BJ (cell line): ENCODE measurements at regions not wholly inside any gene's neighbourhood (a gene's known extent, or its start where the extent isn't known, plus 50 kb on each side); places are given as distances from the start of the nearest gene placed in this dataset.

Experiments used
- CTCF ChIA-PET: fragments of 350-600 bp; formaldehyde crosslinking; extraction: SDS; loops from one replicate; lab custom pipeline; 2021; ENCODE audit warnings: antibody characterized with exemption, inconsistent platforms; lab: Yijun Ruan, JAX
- POLR2A ChIA-PET: fragments of 300-600 bp; sonication (Branson Sonifier 250); formaldehyde crosslinking; extraction: SDS; loops from one replicate; lab custom pipeline; 2021; ENCODE audit warnings: antibody characterized with exemption; lab: Charles Lee
- DNase-seq: peaks from one replicate; pipeline ENCODE4 v3.0.0-alpha.2; 2011; ENCODE audit warnings: low read depth
- H3K27me3 ChIP-seq: 2 replicates; pipeline ENCODE4 v1.6.0; 2011; ENCODE audit warnings: low read length; ENCODE audit not compliant: control insufficient read depth, insufficient read depth
- H3K36me3 ChIP-seq: 2 replicates; pipeline ENCODE4 v1.5.1; 2011; ENCODE audit warnings: low read length; ENCODE audit not compliant: control insufficient read depth, insufficient read depth
- H3K4me3 ChIP-seq: 2 replicates; pipeline ENCODE4 v1.5.1; 2011; ENCODE audit warnings: low read depth, mild to moderate bottlenecking, control low read depth, low read length
- TF ChIP-seq, protein P1 (sequence below): IDR thresholded peaks from 2 replicates; pipeline ENCODE4 v1.5.1; 2011; ENCODE audit warnings: low read depth, mild to moderate bottlenecking, control low read depth, inconsistent platforms, low read length, moderate library complexity; ENCODE audit not compliant: insufficient read depth

DNA sequence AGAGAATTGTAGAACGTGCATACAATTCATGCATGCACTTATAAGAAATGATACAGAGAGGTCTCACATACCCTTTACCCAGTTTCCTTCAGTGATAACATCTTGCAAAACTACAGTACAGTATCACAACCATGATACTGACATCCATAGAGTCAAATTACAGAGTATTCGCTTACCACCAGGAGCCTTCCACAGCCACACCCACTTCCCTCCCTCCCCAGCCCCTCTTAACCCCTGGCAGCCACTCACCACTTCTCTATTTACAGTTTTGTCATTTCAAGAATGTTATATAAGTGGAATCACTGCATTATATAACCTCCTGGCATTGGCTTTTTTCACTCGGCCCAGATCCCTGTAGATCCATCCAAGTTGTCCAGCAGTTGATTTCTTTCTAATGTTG is 143.8 kb downstream of the ZNF248 start:
- CTCF ChIA-PET, result no interaction called here
- no peak overlapping the region for H3K4me3 ChIP-seq
- POLR2A ChIA-PET, result no interaction called here
- DNase-seq, result no peak
- no peaks in the 10 kb centered on the region for H3K27me3 ChIP-seq
- TF ChIP-seq, protein P1, sequence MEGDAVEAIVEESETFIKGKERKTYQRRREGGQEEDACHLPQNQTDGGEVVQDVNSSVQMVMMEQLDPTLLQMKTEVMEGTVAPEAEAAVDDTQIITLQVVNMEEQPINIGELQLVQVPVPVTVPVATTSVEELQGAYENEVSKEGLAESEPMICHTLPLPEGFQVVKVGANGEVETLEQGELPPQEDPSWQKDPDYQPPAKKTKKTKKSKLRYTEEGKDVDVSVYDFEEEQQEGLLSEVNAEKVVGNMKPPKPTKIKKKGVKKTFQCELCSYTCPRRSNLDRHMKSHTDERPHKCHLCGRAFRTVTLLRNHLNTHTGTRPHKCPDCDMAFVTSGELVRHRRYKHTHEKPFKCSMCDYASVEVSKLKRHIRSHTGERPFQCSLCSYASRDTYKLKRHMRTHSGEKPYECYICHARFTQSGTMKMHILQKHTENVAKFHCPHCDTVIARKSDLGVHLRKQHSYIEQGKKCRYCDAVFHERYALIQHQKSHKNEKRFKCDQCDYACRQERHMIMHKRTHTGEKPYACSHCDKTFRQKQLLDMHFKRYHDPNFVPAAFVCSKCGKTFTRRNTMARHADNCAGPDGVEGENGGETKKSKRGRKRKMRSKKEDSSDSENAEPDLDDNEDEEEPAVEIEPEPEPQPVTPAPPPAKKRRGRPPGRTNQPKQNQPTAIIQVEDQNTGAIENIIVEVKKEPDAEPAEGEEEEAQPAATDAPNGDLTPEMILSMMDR, result no peak
- H3K36me3 ChIP-seq, result no peaks in the 10 kb centered on the region

DNA sequence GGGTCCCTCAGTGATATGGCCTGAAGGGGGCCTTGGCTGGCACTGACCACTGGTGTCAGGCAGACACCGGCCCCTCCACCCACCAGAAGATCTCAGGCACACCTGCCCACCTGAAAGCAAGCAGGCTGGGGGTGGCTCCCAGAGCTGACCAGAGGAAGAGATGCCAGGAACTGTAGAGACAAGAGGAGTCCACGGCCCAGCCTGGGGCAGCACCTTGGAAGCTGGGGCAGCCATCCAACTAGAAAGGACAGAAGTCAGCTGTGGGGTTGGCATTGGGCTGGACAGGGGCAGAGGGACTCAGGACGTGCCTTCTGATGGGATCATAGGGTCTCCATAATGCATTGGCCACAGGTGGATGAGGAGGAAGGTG is 144.3 kb downstream of the ZNF248 start:
- POLR2A ChIA-PET, result no interaction called here
- Histone ChIP-seq H3K36me3 (no peaks in the 10 kb centered on the region), H3K4me3 (no peak overlapping the region), H3K27me3 (no peaks in the 10 kb centered on the region)
- CTCF ChIA-PET, result no interaction called here
- DNase-seq, result no peak
- TF ChIP-seq, protein P1, result no peak

DNA sequence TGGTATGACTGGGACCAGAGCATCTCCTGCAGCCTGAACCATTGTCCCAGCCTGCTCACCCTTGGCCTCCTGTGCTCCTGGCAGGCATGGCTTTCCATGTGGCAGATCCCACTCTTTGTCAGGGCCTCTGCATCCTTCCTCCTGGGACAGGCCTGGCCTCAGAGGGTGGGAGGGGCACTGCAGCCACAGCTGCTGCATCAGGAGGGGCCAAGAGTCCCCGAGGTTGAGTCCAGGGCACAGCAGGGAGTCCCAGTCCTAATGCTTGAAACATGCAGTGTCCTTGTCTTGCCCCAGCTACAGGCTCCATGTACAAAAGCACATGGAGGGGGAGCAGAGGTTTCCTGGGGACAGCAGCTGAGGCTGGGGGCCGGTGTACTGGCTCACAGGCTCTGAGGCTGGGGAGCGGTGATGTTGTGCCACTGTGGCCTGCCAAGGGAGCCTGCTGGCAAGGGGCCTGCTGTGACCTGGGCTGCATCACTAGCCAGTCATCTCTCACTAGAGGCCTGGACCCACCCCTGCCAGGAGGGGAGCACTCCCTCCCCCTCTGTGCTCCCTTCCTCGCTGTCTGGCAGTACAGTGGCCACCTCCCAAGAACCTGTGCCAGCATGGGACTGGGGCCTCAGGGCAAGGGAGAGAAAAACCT is 144.8 kb downstream of the ZNF248 start:
- no peak for DNase-seq
- Histone ChIP-seq H3K27me3 (no peaks in the 10 kb centered on the region), H3K36me3 (no peaks in the 10 kb centered on the region), H3K4me3 (no peak overlapping the region)
- POLR2A ChIA-PET, result no interaction called here
- TF ChIP-seq, protein P1, result no peak
- CTCF ChIA-PET, result no interaction called here

DNA sequence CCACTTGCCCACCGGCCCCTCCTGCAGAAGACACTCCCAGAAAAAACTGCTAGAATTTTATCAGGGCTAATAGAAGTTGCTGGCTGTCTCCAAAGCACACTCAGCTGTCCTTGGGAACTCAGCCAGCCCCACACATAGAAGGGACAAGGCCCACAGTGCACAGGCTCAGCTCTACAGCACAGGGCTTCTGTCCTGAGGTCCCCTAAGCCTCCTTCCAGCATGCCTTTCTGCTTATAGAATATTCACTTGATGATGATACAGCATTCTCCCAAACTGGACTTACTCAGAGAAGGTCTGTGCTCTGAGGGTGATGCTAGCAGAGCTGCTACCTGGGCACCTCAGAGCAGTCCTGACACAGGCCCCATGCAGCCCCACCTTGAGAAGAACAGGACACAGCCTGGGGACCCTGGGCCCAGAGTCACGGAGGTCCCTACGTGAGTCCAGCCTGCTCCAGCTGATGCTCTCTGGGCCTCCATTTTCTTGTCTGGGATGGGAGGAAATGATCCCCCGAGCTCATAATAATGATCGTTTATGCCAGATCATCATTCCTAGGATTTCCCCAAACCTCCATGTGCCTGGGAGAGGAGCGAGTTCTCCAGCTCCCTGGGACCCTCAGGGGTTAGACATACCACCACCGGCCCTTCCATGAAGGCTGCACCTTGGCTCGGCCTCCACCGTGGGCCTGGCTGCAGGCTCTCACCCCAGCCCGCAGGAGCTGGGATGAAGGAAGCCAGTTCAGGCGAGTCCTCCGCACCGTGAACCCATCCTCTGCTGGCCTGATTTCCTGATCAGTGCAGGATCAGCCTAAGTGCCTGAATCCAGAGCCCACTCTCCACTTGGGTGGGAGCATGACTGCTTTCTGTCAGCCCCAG is 145.6 kb downstream of the ZNF248 start:
- ChIA-PET CTCF (no interaction called here), POLR2A (no interaction called here)
- DNase-seq, result no peak
- TF ChIP-seq, protein P1, result no peak
- Histone ChIP-seq H3K36me3 (no peaks in the 10 kb centered on the region), H3K4me3 (no peak overlapping the region), H3K27me3 (no peaks in the 10 kb centered on the region)

DNA sequence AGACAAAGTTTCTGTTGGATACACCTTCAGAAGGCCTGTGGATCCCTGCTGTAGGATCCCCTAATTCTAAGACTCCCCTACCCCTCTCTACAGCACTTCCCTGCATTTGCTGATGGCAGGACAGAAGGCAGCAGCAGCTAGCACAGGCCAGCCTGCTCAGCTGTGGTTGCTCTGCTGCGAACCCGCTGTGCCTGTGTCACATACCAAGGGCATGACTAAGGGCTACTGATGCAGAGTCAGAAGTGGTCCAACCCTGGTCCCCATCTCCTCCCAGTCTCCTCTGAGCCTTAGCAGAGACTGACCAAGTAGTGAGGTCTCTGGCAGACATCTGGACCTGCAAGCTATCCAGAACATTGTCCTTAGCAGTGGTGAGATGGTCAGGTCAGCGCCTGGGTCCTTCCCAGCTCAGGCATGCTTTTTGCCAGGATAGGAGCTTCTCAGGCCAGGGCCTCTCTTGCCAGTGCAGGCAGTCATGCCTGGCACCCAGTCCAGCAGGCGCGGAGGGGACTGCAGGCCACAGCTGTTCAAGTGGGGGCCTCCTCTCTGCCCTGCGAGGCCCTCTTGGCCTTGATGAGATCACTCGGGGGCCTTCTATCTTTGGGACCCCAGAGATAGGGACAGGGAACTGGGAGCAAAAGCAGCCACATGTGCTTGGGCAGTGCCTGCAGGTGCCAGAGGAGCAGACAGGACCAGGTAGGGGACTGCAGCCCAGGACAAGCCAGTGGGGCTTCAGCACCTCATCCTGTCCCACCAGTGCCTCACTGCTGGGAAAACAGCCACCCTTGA is 146.4 kb downstream of the ZNF248 start:
- Histone ChIP-seq H3K4me3 (no peak overlapping the region), H3K27me3 (no peaks in the 10 kb centered on the region), H3K36me3 (no peaks in the 10 kb centered on the region)
- ChIA-PET CTCF (no interaction called here), POLR2A (no interaction called here)
- DNase-seq, result no peak
- TF ChIP-seq, protein P1, result no peak
